Left ventricle myocardium inferior (tissue), 1 donor: ENCODE measurements at regions not wholly inside any gene's neighbourhood (a gene's known extent, or its start where the extent isn't known, plus 50 kb on each side); places are given as distances from the start of the nearest gene placed in this dataset.

Source experiments
- DNase-seq: peaks from one replicate; pipeline ENCODE4 v3.0.0-alpha.2; 2020
- H3K27ac ChIP-seq: fragments of 200-600 bp; replicated peaks from 2 replicates; pipeline ENCODE4 v1.8.0; 2021
- H3K27me3 ChIP-seq: fragments of 200-600 bp; 2 replicates; pipeline ENCODE4 v1.8.0; 2021; ENCODE audit warnings: low read depth
- H3K36me3 ChIP-seq: fragments of 200-600 bp; 2 replicates; pipeline ENCODE4 v1.8.0; 2021
- H3K4me1 ChIP-seq: fragments of 200-600 bp; 2 replicates; pipeline ENCODE4 v1.8.0; 2021
- H3K4me3 ChIP-seq: fragments of 200-600 bp; 2 replicates; pipeline ENCODE4 v1.8.0; 2021; ENCODE audit warnings: mild to moderate bottlenecking, moderate library complexity
- H3K9me3 ChIP-seq: fragments of 200-600 bp; replicated peaks from 2 replicates; pipeline ENCODE4 v1.8.0; 2021
- CTCF ChIP-seq: fragments of 200-600 bp; IDR thresholded peaks from 2 replicates; pipeline ENCODE4 v1.8.0; 2021; ENCODE audit warnings: antibody characterized with exemption, mild to moderate bottlenecking, borderline replicate concordance
- intact Hi-C: fragments of 100-400 bp; cut with micrococcal nuclease; formaldehyde crosslinking; loops from one replicate; pipeline ENCODE4 v1.11.0; 2022
- donor health status: DM: no; HTN: yes; CAD: no; lungs with severe emphysema.

- DNase-seq = no peak
- intact Hi-C loops = no loop called here
- H3K9me3 ChIP-seq = no peaks in the 10 kb centered on the region
- H3K36me3 ChIP-seq = no peaks in the 10 kb centered on the region
- H3K4me3 ChIP-seq = no peak overlapping the region
- no peaks in the 10 kb centered on the region for H3K27me3 ChIP-seq
- no peak for TF ChIP-seq CTCF
- H3K4me1 ChIP-seq = no peaks in the 10 kb centered on the region
- H3K27ac ChIP-seq = no peak overlapping the region
Observed at GRCh38 chr4:42315231-42315630, 82.1 kb upstream of the SHISA3 start.

GRCh38 chr4:42320822-42321388, 76.4 kb upstream of the SHISA3 start:
- H3K4me3 ChIP-seq = no peak overlapping the region
- H3K36me3 ChIP-seq = no peaks in the 10 kb centered on the region
- H3K9me3 ChIP-seq = peaks cover 7% of the 10 kb centered on the region
- intact Hi-C loops = no loop called here
- no peak overlapping the region for H3K27ac ChIP-seq
- no peaks in the 10 kb centered on the region for H3K27me3 ChIP-seq
- no peak for TF ChIP-seq CTCF
- no peaks in the 10 kb centered on the region for H3K4me1 ChIP-seq
- no peak for DNase-seq

DNA sequence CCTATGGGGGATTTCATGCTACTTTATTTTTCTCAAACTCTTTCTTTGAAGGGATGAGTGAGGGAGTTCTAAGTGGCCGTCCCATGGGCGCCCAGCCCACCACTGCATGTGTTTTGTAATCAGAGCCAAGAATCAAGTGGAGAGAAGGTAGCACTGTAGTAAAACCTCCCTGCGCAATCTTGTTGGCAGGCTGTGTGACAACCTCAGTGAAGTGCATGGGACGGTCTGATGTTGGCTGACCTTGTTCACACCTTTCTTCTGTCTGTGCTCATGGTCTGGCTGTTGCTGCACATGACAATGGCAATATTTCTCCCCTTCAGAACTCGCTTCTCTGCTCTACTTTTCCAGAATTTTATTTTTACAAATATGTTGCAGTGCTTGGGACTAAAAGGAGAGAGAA, 71.2 kb upstream of the SHISA3 start:
- Histone ChIP-seq H3K9me3 (peaks cover 7% of the 10 kb centered on the region), H3K36me3 (no peaks in the 10 kb centered on the region), H3K4me3 (no peak overlapping the region), H3K27me3 (no peaks in the 10 kb centered on the region), H3K4me1 (peaks cover 10% of the 10 kb centered on the region), H3K27ac (no peak overlapping the region)
- intact Hi-C loops = no loop called here
- no peak for TF ChIP-seq CTCF
- DNase-seq = no peak

- H3K4me3 ChIP-seq = no peak overlapping the region
- peaks cover 7% of the 10 kb centered on the region for H3K9me3 ChIP-seq
- H3K36me3 ChIP-seq = no peaks in the 10 kb centered on the region
- H3K27ac ChIP-seq = no peak overlapping the region
- intact Hi-C loops = no loop called here
- H3K27me3 ChIP-seq = no peaks in the 10 kb centered on the region
- peaks cover 11% of the 10 kb centered on the region for H3K4me1 ChIP-seq
- no peak for TF ChIP-seq CTCF
- no peak for DNase-seq
Observed at GRCh38 chr4:42326524-42326923, 70.8 kb upstream of the SHISA3 start.

GRCh38 chr4:42327323-42327722, 70.0 kb upstream of the SHISA3 start:
- Histone ChIP-seq H3K27me3 (no peaks in the 10 kb centered on the region), H3K36me3 (no peaks in the 10 kb centered on the region), H3K4me1 (peaks cover 16% of the 10 kb centered on the region), H3K4me3 (no peak overlapping the region), H3K9me3 (peaks cover 7% of the 10 kb centered on the region), H3K27ac (peak overlapping the region; percentile 13)
- TF ChIP-seq CTCF = no peak
- intact Hi-C loops = no loop called here
- DNase-seq = peak; percentile 33
